GM12892 (cell line): ENCODE measurements at regions not wholly inside any gene's neighbourhood (a gene's known extent, or its start where the extent isn't known, plus 50 kb on each side); places are given as distances from the start of the nearest gene placed in this dataset.

Source experiments
- POLR2A ChIP-seq: IDR thresholded peaks from 2 replicates; pipeline ENCODE4 v1.6.1; 2011; ENCODE audit warnings: low read depth, low read length, control low read depth
- POLR2AphosphoS5 ChIP-seq: IDR thresholded peaks from 2 replicates; pipeline ENCODE4 v1.6.1; 2011; ENCODE audit warnings: low read depth, low read length, control low read depth
- TAF1 ChIP-seq: IDR thresholded peaks from 2 replicates; pipeline ENCODE4 v1.6.1; 2011; ENCODE audit warnings: low read depth, mild to moderate bottlenecking, control low read depth, low read length, borderline replicate concordance

DNA sequence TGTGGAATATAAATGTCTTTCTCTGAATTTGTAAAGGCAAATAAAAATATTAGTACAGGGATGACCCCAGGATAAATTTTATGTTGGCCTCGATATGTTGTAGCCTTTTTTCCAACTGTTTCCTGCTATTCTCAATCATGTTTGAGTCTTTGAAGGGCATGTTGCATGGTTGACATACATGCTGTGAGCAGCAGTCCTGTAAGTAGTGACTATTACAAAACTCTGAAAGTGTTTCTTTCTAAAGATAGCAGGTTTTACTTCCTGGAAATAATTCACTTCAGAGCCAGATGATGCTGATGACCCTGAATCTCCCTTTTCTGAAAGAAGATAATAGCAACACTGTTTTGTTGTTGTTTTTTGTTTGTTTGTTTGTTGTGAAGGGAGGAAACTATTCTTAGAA lies 393.0 kb upstream of the GNPDA2 start:
- no peak for TF ChIP-seq POLR2A
- no peak for TF ChIP-seq TAF1
- TF ChIP-seq POLR2AphosphoS5: no peak
